ENCODE measurements at regions not wholly inside any gene's neighbourhood (a gene's known extent, or its start where the extent isn't known, plus 50 kb on each side); places are given as distances from the start of the nearest gene placed in this dataset.

- TF ChIP-seq CTCF (IDR thresholded peaks at IDR 0.05) (no peak), POLR2A (IDR thresholded peaks at IDR 0.05) (no peak)
These were observed 68.1 kb upstream of the TANC1 start for GRCh38 chr2:158900345-158900744.
